PC-9 (cell line): ENCODE measurements at regions not wholly inside any gene's neighbourhood (a gene's known extent, or its start where the extent isn't known, plus 50 kb on each side); places are given as distances from the start of the nearest gene placed in this dataset.

Experiments used
- BruUV-seq: library from RNA; stranded (reverse); fragments of 400-500 nt; replicated peaks from 2 replicates; lab custom pipeline; 2021; lab: Mats Ljungman, UMichigan
- CTCF ChIA-PET: fragments of 300-600 bp; sonication (Branson Sonifier 250); formaldehyde crosslinking; loops from one replicate; lab custom pipeline; 2022; ENCODE audit warnings: antibody characterized with exemption; lab: Charles Lee
- POLR2A ChIA-PET: fragments of 300-600 bp; sonication (Branson Sonifier 250); formaldehyde crosslinking; loops from one replicate; lab custom pipeline; 2022; ENCODE audit warnings: antibody characterized with exemption; ENCODE audit not compliant: unreplicated experiment; lab: Charles Lee
- DNase-seq, 2 experiments: peaks; one replicate each; pipeline versions ENCODE4 v3.0.0 to v3.0.0-alpha.2; 2015 to 2022; ENCODE audit warnings: mixed read lengths in 1 of 2
- H2AFZ ChIP-seq: fragments of 200-600 bp; sonication (generic); 2 replicates; pipeline ENCODE4 v1.8.1; 2017; ENCODE audit warnings: antibody characterized with exemption
- H3F3A ChIP-seq: fragments of 200-600 bp; sonication (generic); 2 replicates; pipeline ENCODE4 v1.8.1; 2017; ENCODE audit warnings: antibody characterized with exemption, mild to moderate bottlenecking, low read depth; ENCODE audit not compliant: insufficient read depth
- H3K27ac ChIP-seq: fragments of 200-600 bp; sonication (generic); 2 replicates; pipeline ENCODE4 v1.6.1; 2016; ENCODE audit warnings: mixed run types
- H3K27me3 ChIP-seq: fragments of 200-600 bp; sonication (generic); 2 replicates; pipeline ENCODE4 v1.6.1; 2016; ENCODE audit warnings: low read depth, mixed run types; ENCODE audit not compliant: insufficient read depth
- H3K36me3 ChIP-seq: fragments of 200-600 bp; sonication (generic); 2 replicates; pipeline ENCODE4 v1.6.1; 2016; ENCODE audit warnings: low read depth, mixed run types
- H3K4me1 ChIP-seq: fragments of 200-600 bp; sonication (generic); replicated peaks from 2 replicates; pipeline ENCODE4 v1.6.1; 2016; ENCODE audit warnings: mixed run types; ENCODE audit not compliant: insufficient read depth
- H3K4me2 ChIP-seq: fragments of 200-600 bp; sonication (generic); 2 replicates; pipeline ENCODE4 v1.6.1; 2017; ENCODE audit warnings: mixed run types
- H3K4me3 ChIP-seq: fragments of 200-600 bp; sonication (generic); 2 replicates; pipeline ENCODE4 v1.6.1; 2016; ENCODE audit warnings: mixed run types
- H3K79me2 ChIP-seq: fragments of 200-600 bp; sonication (generic); 2 replicates; pipeline ENCODE4 v1.6.1; 2017; ENCODE audit warnings: low read depth, mixed run types
- H3K9me2 ChIP-seq: fragments of 200-600 bp; sonication (generic); 2 replicates; pipeline ENCODE4 v1.8.1; 2017; ENCODE audit warnings: mild to moderate bottlenecking; ENCODE audit not compliant: insufficient read depth
- H3K9me3 ChIP-seq: fragments of 200-600 bp; sonication (generic); 2 replicates; pipeline ENCODE4 v1.8.1; 2016; ENCODE audit warnings: low read depth; ENCODE audit not compliant: insufficient read depth
- H4K20me1 ChIP-seq: fragments of 200-600 bp; sonication (generic); 2 replicates; pipeline ENCODE4 v1.8.1; 2017; ENCODE audit not compliant: insufficient read depth
- EZH2 ChIP-seq: fragments of 200-600 bp; sonication (generic); IDR thresholded peaks from 2 replicates; pipeline ENCODE4 v1.8.0; 2017; ENCODE audit warnings: antibody characterized with exemption, low read depth
- intact Hi-C: fragments of 100-400 bp; cut with micrococcal nuclease; formaldehyde crosslinking; loops from one replicate; pipeline ENCODE4 v1.10.0; 2022; ENCODE audit not compliant: unreplicated experiment
- TF ChIP-seq, protein P1 (sequence below): fragments of 200-600 bp; sonication (generic); conservative IDR thresholded peaks from 2 replicates; pipeline ENCODE4 v1.6.1; 2017; ENCODE audit warnings: mixed run types, antibody characterized with exemption, mild to moderate bottlenecking, moderate library complexity

DNA sequence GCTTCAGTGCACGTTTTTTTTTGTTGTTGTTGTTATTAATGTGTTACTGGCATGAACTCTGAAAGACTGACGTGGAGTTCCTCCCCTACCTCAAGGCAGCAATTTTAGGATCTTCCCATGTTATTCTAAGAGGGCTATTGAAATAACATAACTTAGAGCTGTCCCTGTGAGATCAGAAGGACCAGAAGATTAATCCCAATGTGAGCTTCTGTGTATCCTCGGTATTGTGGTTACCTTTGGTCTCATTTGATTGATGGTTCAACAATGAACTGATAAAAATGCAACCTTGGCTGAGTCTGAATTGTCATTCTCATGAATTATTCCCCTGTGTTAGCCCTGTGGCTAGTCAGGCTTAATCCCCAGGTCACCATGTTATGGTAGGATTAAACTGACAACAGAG is 394.1 kb downstream of the TRIB2 start:
- Histone ChIP-seq H2AFZ (no peak overlapping the region), H3K79me2 (no peaks in the 10 kb centered on the region), H3K4me1 (no peaks in the 10 kb centered on the region), H3F3A (no peaks in the 10 kb centered on the region), H4K20me1 (no peaks in the 10 kb centered on the region), H3K9me3 (no peaks in the 10 kb centered on the region), H3K27me3 (no peaks in the 10 kb centered on the region), H3K4me3 (no peak overlapping the region), H3K9me2 (no peaks in the 10 kb centered on the region; the same call in 1 of the 2 replicates), H3K36me3 (no peaks in the 10 kb centered on the region), H3K4me2 (no peak overlapping the region), H3K27ac (no peak overlapping the region)
- no peak for DNase-seq
- ChIA-PET CTCF (no interaction called here), POLR2A (no interaction called here)
- BruUV-seq: no TSS peak
- intact Hi-C loops: no loop called here
- TF ChIP-seq EZH2: no peak
- TF ChIP-seq, protein P1, sequence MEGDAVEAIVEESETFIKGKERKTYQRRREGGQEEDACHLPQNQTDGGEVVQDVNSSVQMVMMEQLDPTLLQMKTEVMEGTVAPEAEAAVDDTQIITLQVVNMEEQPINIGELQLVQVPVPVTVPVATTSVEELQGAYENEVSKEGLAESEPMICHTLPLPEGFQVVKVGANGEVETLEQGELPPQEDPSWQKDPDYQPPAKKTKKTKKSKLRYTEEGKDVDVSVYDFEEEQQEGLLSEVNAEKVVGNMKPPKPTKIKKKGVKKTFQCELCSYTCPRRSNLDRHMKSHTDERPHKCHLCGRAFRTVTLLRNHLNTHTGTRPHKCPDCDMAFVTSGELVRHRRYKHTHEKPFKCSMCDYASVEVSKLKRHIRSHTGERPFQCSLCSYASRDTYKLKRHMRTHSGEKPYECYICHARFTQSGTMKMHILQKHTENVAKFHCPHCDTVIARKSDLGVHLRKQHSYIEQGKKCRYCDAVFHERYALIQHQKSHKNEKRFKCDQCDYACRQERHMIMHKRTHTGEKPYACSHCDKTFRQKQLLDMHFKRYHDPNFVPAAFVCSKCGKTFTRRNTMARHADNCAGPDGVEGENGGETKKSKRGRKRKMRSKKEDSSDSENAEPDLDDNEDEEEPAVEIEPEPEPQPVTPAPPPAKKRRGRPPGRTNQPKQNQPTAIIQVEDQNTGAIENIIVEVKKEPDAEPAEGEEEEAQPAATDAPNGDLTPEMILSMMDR: no peak

DNA sequence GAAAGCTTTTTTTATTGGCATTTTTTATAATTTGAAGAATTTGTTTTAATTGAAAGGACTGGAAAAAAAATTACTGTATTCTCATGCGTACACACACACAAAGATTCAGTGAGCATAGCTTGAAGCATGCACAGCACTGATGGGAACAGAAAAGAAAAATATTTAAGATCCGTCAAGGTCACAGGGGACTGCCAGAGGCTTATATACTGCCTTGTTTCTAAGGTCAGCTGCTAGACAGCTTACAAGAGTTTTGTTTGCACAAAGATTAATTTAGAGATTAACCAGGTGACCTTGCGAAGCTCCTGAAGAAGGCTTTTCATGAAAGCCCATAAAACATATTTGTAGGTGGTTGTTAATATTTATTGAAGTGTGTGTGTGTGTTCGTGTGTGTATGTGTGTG is 396.3 kb downstream of the TRIB2 start:
- no peaks in the 10 kb centered on the region for H3K36me3 ChIP-seq
- no peak for DNase-seq
- intact Hi-C loops: no loop called here
- no peaks in the 10 kb centered on the region for H3K9me2 ChIP-seq
- H3K27ac ChIP-seq: no peak overlapping the region
- H3K4me1 ChIP-seq: no peaks in the 10 kb centered on the region
- H3K4me2 ChIP-seq: no peak overlapping the region
- no peaks in the 10 kb centered on the region for H4K20me1 ChIP-seq
- no peak overlapping the region for H3K4me3 ChIP-seq
- H3K27me3 ChIP-seq: no peaks in the 10 kb centered on the region
- ChIA-PET POLR2A (no interaction called here), CTCF (no interaction called here)
- no TSS peak for BruUV-seq
- no peaks in the 10 kb centered on the region for H3F3A ChIP-seq
- TF ChIP-seq, protein P1: no peak
- TF ChIP-seq EZH2: no peak
- no peaks in the 10 kb centered on the region for H3K9me3 ChIP-seq
- H2AFZ ChIP-seq: no peak overlapping the region
- no peaks in the 10 kb centered on the region for H3K79me2 ChIP-seq

DNA sequence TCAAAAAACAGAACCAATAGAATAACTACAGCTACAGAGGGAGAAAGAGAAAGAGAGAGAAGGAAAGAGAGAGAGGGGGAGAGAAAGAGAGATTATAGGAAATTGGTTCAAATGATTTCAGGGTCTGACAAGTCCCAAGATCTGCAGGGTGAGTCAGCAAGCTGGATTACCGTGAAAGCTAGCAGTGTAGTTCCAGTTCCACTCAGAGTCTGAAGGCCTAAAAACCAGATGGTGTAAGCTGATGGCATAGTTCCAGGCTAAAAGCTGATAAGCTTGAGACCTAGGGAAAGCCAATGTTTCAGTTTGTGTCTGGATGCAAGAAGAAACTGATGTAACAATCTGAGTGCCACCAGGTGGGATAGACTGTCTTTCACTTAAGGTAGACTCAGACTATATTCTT is 397.7 kb downstream of the TRIB2 start:
- no TSS peak for BruUV-seq
- no peak overlapping the region for H2AFZ ChIP-seq

More for the DNA sequence above, 397.7 kb downstream of the TRIB2 start:
- Histone ChIP-seq H3F3A (no peaks in the 10 kb centered on the region), H3K9me3 (no peaks in the 10 kb centered on the region), H3K9me2 (no peaks in the 10 kb centered on the region), H3K79me2 (no peaks in the 10 kb centered on the region), H3K27me3 (no peaks in the 10 kb centered on the region), H3K36me3 (no peaks in the 10 kb centered on the region), H3K4me1 (no peaks in the 10 kb centered on the region), H3K4me3 (no peak overlapping the region), H4K20me1 (no peaks in the 10 kb centered on the region), H3K27ac (no peak overlapping the region), H3K4me2 (no peak overlapping the region)
- no peak for DNase-seq
- POLR2A ChIA-PET: no interaction called here
- intact Hi-C loops: no loop called here
- TF ChIP-seq EZH2: no peak
- TF ChIP-seq, protein P1: no peak
- CTCF ChIA-PET: no interaction called here
